ENCODE measurements at regions not wholly inside any gene's neighbourhood (a gene's known extent, or its start where the extent isn't known, plus 50 kb on each side); places are given as distances from the start of the nearest gene placed in this dataset.
"Not testable (repeated sequence)": the region's sequence is repeated elsewhere in the genome, so short reads cannot be mapped to it uniquely, and the experiment has no call there.

DNA sequence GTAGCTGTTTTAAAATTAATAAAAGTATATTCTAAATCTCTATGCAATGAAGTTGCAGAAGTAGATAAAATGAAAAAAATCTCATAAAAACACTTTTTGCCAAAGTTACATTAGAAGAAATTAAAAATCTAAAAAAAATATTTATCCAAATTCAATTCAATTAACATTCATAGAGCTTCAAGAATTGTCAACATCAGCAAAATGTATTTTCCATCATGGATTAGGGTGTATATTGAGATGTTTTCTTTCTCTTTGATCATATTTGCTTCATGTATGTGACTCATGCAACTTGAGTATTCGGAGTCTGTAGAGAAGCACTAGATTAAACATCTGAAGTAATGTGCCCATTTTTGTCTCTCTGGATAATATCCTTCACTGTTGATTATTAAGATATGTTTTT is 415.3 kb upstream of the FAM174A start:
- ATAC-seq: no peak
- Histone ChIP-seq H3K27ac (ENCODE audit: low read length) (no peak overlapping the region), H3K4me3 (ENCODE audit: low read length) (no peak overlapping the region), H3K27me3 (ENCODE audit: control insufficient read depth, insufficient read depth, low read length) (no peaks in the 10 kb centered on the region), H3K36me3 (ENCODE audit: control insufficient read depth, insufficient read depth, low read length) (no peaks in the 10 kb centered on the region), H3K4me1 (ENCODE audit: control insufficient read depth, insufficient read depth, low read length) (no peaks in the 10 kb centered on the region), H3K9me3 (ENCODE audit: control insufficient read depth, insufficient read depth, low read length) (no peaks in the 10 kb centered on the region)
- Mint-ChIP-seq H3K9me3 (peaks cover 2 to 7% of the 10 kb centered on the region in 2 donors), H3K36me3 (no peaks in the 10 kb centered on the region), H3K4me3 (no peak overlapping the region), H3K27ac (no peak overlapping the region), H3K27me3 (ENCODE audit: low read depth in 2 of 2) (no peaks in the 10 kb centered on the region), H3K4me1 (no peaks in the 10 kb centered on the region)
- no peak for TF ChIP-seq CTCF (IDR thresholded peaks at IDR 0.05)
- intact Hi-C loops (cut with micrococcal nuclease): no loop called here
- no CpG with 5 or more reads among the region's 1 CpG for WGBS (ENCODE audit: insufficient coverage)
- no peak for DNase-seq

DNA sequence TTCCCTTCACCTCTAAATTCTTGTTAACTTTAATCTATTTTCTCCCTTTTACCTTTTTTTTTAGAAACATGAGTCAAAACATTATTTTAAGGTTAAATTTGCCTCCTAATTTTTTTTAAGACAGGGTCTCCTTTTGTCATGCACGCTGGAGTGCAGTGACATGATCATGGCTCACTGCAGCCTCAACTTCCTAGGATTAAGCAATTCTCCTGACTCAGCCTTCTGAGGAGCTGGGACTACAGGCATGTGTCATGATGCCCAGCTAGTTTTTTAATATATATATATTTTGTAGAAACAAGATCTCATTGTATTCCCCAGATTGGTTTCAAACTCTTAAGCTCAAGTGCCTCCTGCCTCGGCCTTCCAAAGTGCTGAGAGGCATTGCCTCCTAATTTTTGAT is 424.7 kb upstream of the FAM174A start:
- Histone ChIP-seq H3K4me3 (ENCODE audit: low read length) (no peak overlapping the region), H3K27me3 (ENCODE audit: control insufficient read depth, insufficient read depth, low read length) (no peaks in the 10 kb centered on the region), H3K27ac (ENCODE audit: low read length) (no peak overlapping the region), H3K9me3 (ENCODE audit: control insufficient read depth, insufficient read depth, low read length) (peaks cover 14% of the 10 kb centered on the region), H3K36me3 (ENCODE audit: control insufficient read depth, insufficient read depth, low read length) (no peaks in the 10 kb centered on the region), H3K4me1 (ENCODE audit: control insufficient read depth, insufficient read depth, low read length) (no peaks in the 10 kb centered on the region)
- Mint-ChIP-seq H3K4me3 (no peak overlapping the region), H3K27ac (no peak overlapping the region), H3K27me3 (ENCODE audit: low read depth in 2 of 2) (no peaks in the 10 kb centered on the region), H3K36me3 (no peaks in the 10 kb centered on the region), H3K4me1 (no peaks in the 10 kb centered on the region), H3K9me3 (peaks cover 16 to 18% of the 10 kb centered on the region in 2 donors)
- 51% methylated on average over 2 of the region's 2 CpGs for WGBS (ENCODE audit: insufficient coverage)
- no peak for TF ChIP-seq CTCF (IDR thresholded peaks at IDR 0.05)
- ATAC-seq (no peak), DNase-seq (no peak)
- intact Hi-C loops (cut with micrococcal nuclease): no loop called here

GRCh38 chr5:100108883-100109282 is 426.3 kb upstream of the FAM174A start:
- Mint-ChIP-seq H3K4me1 (no peaks in the 10 kb centered on the region), H3K9me3 (peaks cover 15 to 20% of the 10 kb centered on the region in 2 donors), H3K4me3 (no peak overlapping the region), H3K27me3 (ENCODE audit: low read depth in 2 of 2) (no peaks in the 10 kb centered on the region), H3K27ac (no peak overlapping the region), H3K36me3 (no peaks in the 10 kb centered on the region)
- Histone ChIP-seq H3K4me1 (ENCODE audit: control insufficient read depth, insufficient read depth, low read length) (no peaks in the 10 kb centered on the region), H3K4me3 (ENCODE audit: low read length) (no peak overlapping the region), H3K36me3 (ENCODE audit: control insufficient read depth, insufficient read depth, low read length) (no peaks in the 10 kb centered on the region), H3K9me3 (ENCODE audit: control insufficient read depth, insufficient read depth, low read length) (peaks cover 14% of the 10 kb centered on the region), H3K27me3 (ENCODE audit: control insufficient read depth, insufficient read depth, low read length) (no peaks in the 10 kb centered on the region), H3K27ac (ENCODE audit: low read length) (no peak overlapping the region)
- no peak for TF ChIP-seq CTCF (IDR thresholded peaks at IDR 0.05)
- DNase-seq (no peak), ATAC-seq (no peak)
- 89% methylated on average over 3 of the region's 3 CpGs for WGBS (ENCODE audit: insufficient coverage)
- intact Hi-C loops (cut with micrococcal nuclease): no loop called here

DNA sequence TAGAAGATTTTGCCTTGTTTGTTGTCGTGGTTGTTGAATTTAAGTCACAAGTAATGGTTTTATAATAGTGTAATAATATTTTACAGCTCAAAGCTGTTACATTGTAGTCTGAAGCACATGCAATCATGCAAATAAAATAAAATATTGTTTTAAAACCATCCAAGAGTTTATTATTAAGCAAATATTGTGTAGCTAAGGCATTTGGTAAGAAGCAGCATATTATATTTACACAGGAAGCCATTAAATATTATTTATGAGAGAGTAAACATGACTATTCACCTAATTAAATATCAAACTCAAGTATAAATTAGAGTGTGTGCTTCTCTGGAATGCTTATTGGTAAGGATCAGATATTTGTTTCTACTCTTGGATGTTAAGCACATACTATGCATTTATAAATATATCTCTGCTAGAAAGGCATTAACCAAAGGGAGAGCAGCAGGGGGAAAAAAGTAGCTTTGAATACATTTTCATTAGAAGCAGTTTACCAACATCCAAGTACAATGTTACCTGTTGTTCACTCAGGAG is 431.5 kb upstream of the FAM174A start:
- H3K4me1 ChIP-seq (ENCODE audit: control insufficient read depth, insufficient read depth, low read length); H3K9me3 ChIP-seq (ENCODE audit: control insufficient read depth, insufficient read depth, low read length); H3K4me3 ChIP-seq (ENCODE audit: low read length); ATAC-seq; H3K4me1 Mint-ChIP-seq; H3K27me3 Mint-ChIP-seq (ENCODE audit: low read depth in 2 of 2); H3K36me3 ChIP-seq (ENCODE audit: control insufficient read depth, insufficient read depth, low read length); H3K36me3 Mint-ChIP-seq; intact Hi-C loops (cut with micrococcal nuclease); H3K27me3 ChIP-seq (ENCODE audit: control insufficient read depth, insufficient read depth, low read length); H3K27ac Mint-ChIP-seq; H3K4me3 Mint-ChIP-seq; H3K27ac ChIP-seq (ENCODE audit: low read length); DNase-seq: not testable (repeated sequence)
- H3K9me3 Mint-ChIP-seq: peaks cover 5 to 12% of the 10 kb centered on the region in 2 donors
- WGBS (ENCODE audit: insufficient coverage): no CpG with 5 or more reads among the region's 1 CpG

DNA sequence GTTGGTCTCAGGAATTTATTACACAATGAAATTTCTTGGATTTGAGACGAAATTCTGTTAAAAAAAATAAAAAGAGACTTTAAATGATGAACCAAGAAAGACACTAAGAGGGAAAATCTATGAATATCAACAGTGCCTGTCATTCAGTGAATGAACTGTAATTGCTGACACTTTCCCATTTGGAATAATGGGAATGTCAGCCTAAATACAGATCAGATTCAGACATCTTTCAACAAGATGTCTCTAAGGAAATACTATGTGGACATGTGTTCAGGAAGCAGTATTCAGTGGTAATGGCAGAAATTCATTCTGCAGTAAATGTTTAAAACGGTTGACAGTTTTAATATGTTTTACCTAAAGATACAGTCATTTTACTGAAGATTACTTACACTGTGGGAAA is 433.7 kb upstream of the FAM174A start:
- H3K9me3 Mint-ChIP-seq; H3K4me1 Mint-ChIP-seq; H3K4me1 ChIP-seq (ENCODE audit: control insufficient read depth, insufficient read depth, low read length); H3K27me3 ChIP-seq (ENCODE audit: control insufficient read depth, insufficient read depth, low read length); intact Hi-C loops (cut with micrococcal nuclease); H3K27me3 Mint-ChIP-seq (ENCODE audit: low read depth in 2 of 2); H3K36me3 ChIP-seq (ENCODE audit: control insufficient read depth, insufficient read depth, low read length); DNase-seq; ATAC-seq; H3K4me3 ChIP-seq (ENCODE audit: low read length); H3K9me3 ChIP-seq (ENCODE audit: control insufficient read depth, insufficient read depth, low read length); H3K36me3 Mint-ChIP-seq; H3K4me3 Mint-ChIP-seq; H3K27ac ChIP-seq (ENCODE audit: low read length); H3K27ac Mint-ChIP-seq: not testable (repeated sequence)
- WGBS (ENCODE audit: insufficient coverage): 33% methylated on average over 1 of the region's 2 CpGs

- DNase-seq; ATAC-seq; H3K4me3 Mint-ChIP-seq; H3K9me3 ChIP-seq (ENCODE audit: control insufficient read depth, insufficient read depth, low read length); H3K36me3 ChIP-seq (ENCODE audit: control insufficient read depth, insufficient read depth, low read length); H3K27me3 ChIP-seq (ENCODE audit: control insufficient read depth, insufficient read depth, low read length); H3K4me3 ChIP-seq (ENCODE audit: low read length); H3K9me3 Mint-ChIP-seq; intact Hi-C loops (cut with micrococcal nuclease); H3K27ac ChIP-seq (ENCODE audit: low read length); H3K4me1 Mint-ChIP-seq; H3K27me3 Mint-ChIP-seq (ENCODE audit: low read depth in 2 of 2); H3K4me1 ChIP-seq (ENCODE audit: control insufficient read depth, insufficient read depth, low read length); H3K36me3 Mint-ChIP-seq; H3K27ac Mint-ChIP-seq: not testable (repeated sequence)
These were observed 438.8 kb upstream of the FAM174A start for GRCh38 chr5:100096328-100096727.
